GM21390 (cell line): ENCODE measurements at regions not wholly inside any gene's neighbourhood (a gene's known extent, or its start where the extent isn't known, plus 50 kb on each side); places are given as distances from the start of the nearest gene placed in this dataset.
A peak's percentile ranks its signal among the peaks of the same experiment; 100 is the strongest.
"Not testable (repeated sequence)": the region's sequence is repeated elsewhere in the genome, so short reads cannot be mapped to it uniquely, and the experiment has no call there.

Source experiments
- ATAC-seq: cut with Tn5 transposase; IDR thresholded peaks from one replicate; pipeline ENCODE4 v1.9.1; 2021; ENCODE audit not compliant: unreplicated experiment

- ATAC-seq: no peak
Observed at GRCh38 chr3:159751146-159751545, 237.5 kb upstream of the IL12A start.

- no peak for ATAC-seq
Observed at GRCh38 chr3:159751752-159752151, 236.9 kb upstream of the IL12A start.

- ATAC-seq: not testable (repeated sequence)
Observed at GRCh38 chr3:159756279-159757207, 232.1 kb upstream of the IL12A start.

GRCh38 chr3:159757341-159758060, 231.1 kb upstream of the IL12A start:
- no peak for ATAC-seq

GRCh38 chr3:159760046-159760445, 228.6 kb upstream of the IL12A start:
- no peak for ATAC-seq

- no peak for ATAC-seq
Observed at GRCh38 chr3:159761369-159761768, 227.3 kb upstream of the IL12A start.

- no peak for ATAC-seq
Observed at GRCh38 chr3:159761848-159762635, 226.6 kb upstream of the IL12A start.

- peak; percentile 36 for ATAC-seq
Observed at GRCh38 chr3:159763011-159763601, 225.5 kb upstream of the IL12A start.

GRCh38 chr3:159763602-159764489, 224.8 kb upstream of the IL12A start:
- ATAC-seq: peak; percentile 70

GRCh38 chr3:159764490-159765029, 224.1 kb upstream of the IL12A start:
- ATAC-seq: no peak

GRCh38 chr3:159765030-159765859, 223.4 kb upstream of the IL12A start:
- ATAC-seq: no peak

GRCh38 chr3:159765860-159766294, 222.8 kb upstream of the IL12A start:
- ATAC-seq: no peak

- no peak for ATAC-seq
Observed at GRCh38 chr3:159766563-159767185, 222.0 kb upstream of the IL12A start.

GRCh38 chr3:159770998-159771397, 217.6 kb upstream of the IL12A start:
- no peak for ATAC-seq

- no peak for ATAC-seq
Observed at GRCh38 chr3:159771865-159772611, 216.6 kb upstream of the IL12A start.

- ATAC-seq: no peak
Observed at GRCh38 chr3:159773706-159774105, 214.9 kb upstream of the IL12A start.

GRCh38 chr3:159775372-159775961, 213.2 kb upstream of the IL12A start:
- no peak for ATAC-seq
